GM10266 (cell line): ENCODE measurements at regions not wholly inside any gene's neighbourhood (a gene's known extent, or its start where the extent isn't known, plus 50 kb on each side); places are given as distances from the start of the nearest gene placed in this dataset.

ENCODE experiments used
- DNase-seq: peaks from one replicate; pipeline ENCODE4 v3.0.0; 2012; ENCODE audit errors: extremely low spot score
- CTCF ChIP-seq: IDR thresholded peaks from 2 replicates; pipeline ENCODE4 v1.5.1; 2012; ENCODE audit warnings: mild to moderate bottlenecking, low read depth; ENCODE audit not compliant: control insufficient read depth, insufficient read depth; ENCODE audit errors: missing control alignments

GRCh38 chr1:29467989-29468900 lies 231.9 kb downstream of the PTPRU start:
- TF ChIP-seq CTCF: no peak
- no peak for DNase-seq

- no peak for DNase-seq
- no peak for TF ChIP-seq CTCF
These were observed 229.9 kb downstream of the PTPRU start for GRCh38 chr1:29466258-29466657.

- no peak for TF ChIP-seq CTCF
- DNase-seq: no peak
These were observed 229.4 kb downstream of the PTPRU start for GRCh38 chr1:29465755-29466154.

GRCh38 chr1:29462096-29462495 lies 225.8 kb downstream of the PTPRU start:
- no peak for DNase-seq
- TF ChIP-seq CTCF: no peak

- DNase-seq: no peak
- TF ChIP-seq CTCF: no peak
These were observed 224.9 kb downstream of the PTPRU start for GRCh38 chr1:29461115-29461739.

GRCh38 chr1:29460694-29461093 lies 224.4 kb downstream of the PTPRU start:
- TF ChIP-seq CTCF: no peak
- DNase-seq: no peak

GRCh38 chr1:29460041-29460610 lies 223.8 kb downstream of the PTPRU start:
- DNase-seq: no peak
- no peak for TF ChIP-seq CTCF
